G401.6 (cell line): ENCODE measurements at regions not wholly inside any gene's neighbourhood (a gene's known extent, or its start where the extent isn't known, plus 50 kb on each side); places are given as distances from the start of the nearest gene placed in this dataset.
"Not testable (repeated sequence)": the region's sequence is repeated elsewhere in the genome, so short reads cannot be mapped to it uniquely, and the experiment has no call there.

Experiments used
- FAIRE-seq: peaks from 2 replicates; lab custom pipeline; 2012; peaks lifted over from hg19 to GRCh38; lab: Jason Lieb, UNC

- FAIRE-seq, result no peak
These were observed 1336.2 kb upstream of the NRXN1 start for GRCh38 chr2:52368141-52368540.

- no peak for FAIRE-seq
These were observed 1334.0 kb upstream of the NRXN1 start for GRCh38 chr2:52365946-52366345.

- no peak for FAIRE-seq
These were observed 1324.6 kb upstream of the NRXN1 start for GRCh38 chr2:52356556-52356955.

GRCh38 chr2:52347292-52347691, 1315.4 kb upstream of the NRXN1 start:
- FAIRE-seq, result no peak

GRCh38 chr2:52345676-52346075, 1313.7 kb upstream of the NRXN1 start:
- no peak for FAIRE-seq

GRCh38 chr2:52345082-52345481, 1313.2 kb upstream of the NRXN1 start:
- no peak for FAIRE-seq

GRCh38 chr2:52343706-52344266, 1311.9 kb upstream of the NRXN1 start:
- no peak for FAIRE-seq

GRCh38 chr2:52343010-52343409, 1311.1 kb upstream of the NRXN1 start:
- no peak for FAIRE-seq

GRCh38 chr2:52342458-52342857, 1310.5 kb upstream of the NRXN1 start:
- FAIRE-seq, result no peak

- FAIRE-seq, result no peak
These were observed 1309.8 kb upstream of the NRXN1 start for GRCh38 chr2:52341732-52342131.

- no peak for FAIRE-seq
These were observed 1308.2 kb upstream of the NRXN1 start for GRCh38 chr2:52340171-52340570.

GRCh38 chr2:52337786-52338185, 1305.9 kb upstream of the NRXN1 start:
- not testable (repeated sequence) for FAIRE-seq

GRCh38 chr2:52336951-52337350, 1305.0 kb upstream of the NRXN1 start:
- FAIRE-seq, result no peak

- FAIRE-seq, result no peak
These were observed 1303.8 kb upstream of the NRXN1 start for GRCh38 chr2:52335727-52336126.

- no peak for FAIRE-seq
These were observed 1302.3 kb upstream of the NRXN1 start for GRCh38 chr2:52334185-52334584.

GRCh38 chr2:52327641-52328040, 1295.7 kb upstream of the NRXN1 start:
- FAIRE-seq, result no peak

GRCh38 chr2:52314231-52314630, 1282.3 kb upstream of the NRXN1 start:
- FAIRE-seq, result no peak

- no peak for FAIRE-seq
These were observed 1280.6 kb upstream of the NRXN1 start for GRCh38 chr2:52312486-52312885.

- no peak for FAIRE-seq
These were observed 1279.9 kb upstream of the NRXN1 start for GRCh38 chr2:52311862-52312261.

- FAIRE-seq, result no peak
These were observed 1276.2 kb upstream of the NRXN1 start for GRCh38 chr2:52308156-52308555.

- no peak for FAIRE-seq
These were observed 1262.7 kb upstream of the NRXN1 start for GRCh38 chr2:52294628-52295027.

GRCh38 chr2:52292801-52293200, 1260.9 kb upstream of the NRXN1 start:
- FAIRE-seq, result no peak

- FAIRE-seq, result no peak
These were observed 1257.8 kb upstream of the NRXN1 start for GRCh38 chr2:52289741-52290140.

- no peak for FAIRE-seq
These were observed 1256.7 kb upstream of the NRXN1 start for GRCh38 chr2:52288596-52288995.
